SK-N-SH treated with all-trans-retinoic acid at 6 μM for 48 hours (cell line): ENCODE measurements at regions not wholly inside any gene's neighbourhood (a gene's known extent, or its start where the extent isn't known, plus 50 kb on each side); places are given as distances from the start of the nearest gene placed in this dataset.
"Not testable (repeated sequence)": the region's sequence is repeated elsewhere in the genome, so short reads cannot be mapped to it uniquely, and the experiment has no call there.

ENCODE experiments used
- ARNTL ChIP-seq: fragments of 450-650 bp; formaldehyde crosslinking; IDR thresholded peaks from 2 replicates; pipeline ENCODE4 v1.5.0; 2020; ENCODE audit warnings: low read depth, mild to moderate bottlenecking, moderate library complexity, borderline replicate concordance
- CREB5 ChIP-seq: fragments of 250-450 bp; sonication (Bioruptor Pico); IDR thresholded peaks from 2 replicates; pipeline ENCODE4 v1.5.1; 2020; ENCODE audit warnings: low read depth, mild to moderate bottlenecking, moderate library complexity
- CSDC2 ChIP-seq: fragments of 250-450 bp; sonication (Bioruptor Pico); IDR thresholded peaks from 2 replicates; pipeline ENCODE4 v1.5.0; 2020; ENCODE audit warnings: mild to moderate bottlenecking, moderate library complexity
- CSRNP3 ChIP-seq: fragments of 250-450 bp; sonication (Bioruptor Pico); IDR thresholded peaks from 2 replicates; pipeline ENCODE4 v1.5.1; 2021; ENCODE audit warnings: mild to moderate bottlenecking, moderate library complexity
- GLIS3 ChIP-seq: fragments of 250-450 bp; sonication (Bioruptor Pico); IDR thresholded peaks from 2 replicates; pipeline ENCODE4 v1.5.0; 2020; ENCODE audit warnings: mild to moderate bottlenecking, moderate library complexity
- ISL1 ChIP-seq: fragments of 250-450 bp; sonication (Bioruptor Pico); IDR thresholded peaks from 2 replicates; pipeline ENCODE4 v2.1.2; 2022; ENCODE audit warnings: mild to moderate bottlenecking, moderate library complexity
- PATZ1 ChIP-seq: fragments of 250-450 bp; sonication (Bioruptor Pico); IDR thresholded peaks from 2 replicates; pipeline ENCODE4 v1.8.0; 2020; ENCODE audit warnings: mild to moderate bottlenecking, moderate library complexity, borderline replicate concordance
- PPARA ChIP-seq: fragments of 250-450 bp; sonication (Bioruptor Pico); IDR thresholded peaks from 2 replicates; pipeline ENCODE4 v1.5.0; 2020; ENCODE audit warnings: mild to moderate bottlenecking, borderline replicate concordance
- RARB ChIP-seq: fragments of 250-450 bp; sonication (Bioruptor Pico); IDR thresholded peaks from 2 replicates; pipeline ENCODE4 v1.8.0; 2021; ENCODE audit warnings: mild to moderate bottlenecking, moderate library complexity
- TOX ChIP-seq: fragments of 250-450 bp; sonication (Bioruptor Pico); IDR thresholded peaks from 2 replicates; pipeline ENCODE4 v1.8.0; 2021; ENCODE audit warnings: mild to moderate bottlenecking, moderate library complexity, borderline replicate concordance
- ZFP3 ChIP-seq: fragments of 250-450 bp; sonication (Bioruptor Pico); IDR thresholded peaks from 2 replicates; pipeline ENCODE4 v1.5.0; 2020; ENCODE audit warnings: mild to moderate bottlenecking, moderate library complexity
- ZFP30 ChIP-seq: fragments of 450-650 bp; formaldehyde crosslinking; IDR thresholded peaks from 2 replicates; pipeline ENCODE4 v1.5.0; 2022; ENCODE audit warnings: mild to moderate bottlenecking, moderate library complexity
- ZNF8 ChIP-seq: fragments of 450-650 bp; formaldehyde crosslinking; IDR thresholded peaks from 2 replicates; pipeline ENCODE4 v1.5.0; 2020; ENCODE audit warnings: mild to moderate bottlenecking, moderate library complexity

- TF ChIP-seq PATZ1 (CRISPR knock-in tag); CREB5; ISL1 (CRISPR knock-in tag); GLIS3 (CRISPR knock-in tag); ZNF8 (CRISPR knock-in tag); ZFP3 (CRISPR knock-in tag); RARB (CRISPR knock-in tag); ARNTL (CRISPR knock-in tag); ZFP30; TOX; PPARA (CRISPR knock-in tag); CSDC2 (CRISPR knock-in tag); CSRNP3 (CRISPR knock-in tag): not testable (repeated sequence)
These were observed 109.3 kb upstream of the EXOC2 start for GRCh38 chr6:802223-802622.
